Activated CD4-positive, alpha-beta T cell treated with anti-CD3 and anti-CD28 coated beads, Interleukin-2, amount 50 U/mL, for 48 hours (primary cell): ENCODE measurements at regions not wholly inside any gene's neighbourhood (a gene's known extent, or its start where the extent isn't known, plus 50 kb on each side); places are given as distances from the start of the nearest gene placed in this dataset.
"Not testable (repeated sequence)": the region's sequence is repeated elsewhere in the genome, so short reads cannot be mapped to it uniquely, and the experiment has no call there.

Source experiments
- DNase-seq, 2 experiments: peaks; one replicate each; pipeline ENCODE4 v3.0.0-alpha.2; 2020

GRCh38 chr14:25303934-25304333 is 254.0 kb upstream of the STXBP6 start:
- no peak for DNase-seq

DNA sequence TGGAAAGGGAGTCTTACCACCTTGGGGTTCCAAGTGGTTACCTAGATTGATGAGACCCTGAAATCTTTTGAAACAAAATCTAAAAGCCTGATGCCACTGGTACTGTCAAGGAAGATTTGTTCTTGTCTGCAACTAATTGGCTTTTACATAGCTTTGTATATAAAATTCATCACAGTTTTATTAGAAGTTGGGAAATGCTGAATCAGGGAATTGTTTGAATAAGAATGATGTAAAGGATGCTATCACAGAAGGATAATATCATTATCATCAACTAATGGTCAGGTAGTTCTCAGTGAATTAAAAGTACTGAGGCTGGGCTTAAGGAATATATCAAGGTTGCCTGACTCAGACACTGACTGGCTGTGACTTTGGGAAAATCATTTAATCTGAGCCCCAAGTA is 248.3 kb upstream of the STXBP6 start:
- DNase-seq = no peak

DNA sequence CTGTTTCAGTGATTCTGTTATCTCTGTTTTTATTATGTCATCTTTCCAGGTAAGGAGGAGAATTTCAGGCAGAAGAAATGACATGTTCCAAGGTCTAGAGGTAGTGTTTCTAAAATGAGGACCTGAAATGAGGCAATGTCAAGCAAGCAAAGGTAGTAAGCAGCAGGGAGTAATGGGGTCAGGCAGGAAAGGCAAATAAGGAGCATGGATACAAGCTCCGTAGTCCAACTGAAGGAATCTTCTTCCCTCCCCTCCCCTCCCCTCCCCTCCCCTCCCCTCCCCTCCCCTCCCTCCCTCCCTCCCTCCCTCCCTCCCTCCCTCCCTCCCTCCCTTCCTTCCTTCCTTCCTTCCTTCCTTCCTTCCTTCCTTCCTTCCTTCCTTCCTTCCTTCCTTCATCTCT is 240.2 kb upstream of the STXBP6 start:
- not testable (repeated sequence) for DNase-seq

DNA sequence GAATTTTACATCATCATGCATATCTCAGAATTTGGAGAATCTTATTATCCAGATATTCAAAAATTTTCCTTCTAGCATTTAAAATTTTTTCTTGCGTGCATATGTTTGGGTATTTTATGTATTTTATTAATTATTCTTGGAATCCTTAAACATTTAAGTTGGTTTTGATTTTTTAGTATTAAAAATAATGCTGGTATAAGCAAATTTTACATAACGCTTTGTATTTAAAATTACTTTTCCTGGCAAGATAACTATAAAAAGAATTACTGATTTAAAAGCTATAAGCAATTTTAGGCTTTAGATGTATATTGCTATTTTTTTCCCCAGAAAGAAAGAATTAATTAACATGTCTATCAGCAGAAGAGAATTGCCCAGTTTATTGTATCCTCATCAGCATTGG is 224.6 kb upstream of the STXBP6 start:
- no peak for DNase-seq

DNA sequence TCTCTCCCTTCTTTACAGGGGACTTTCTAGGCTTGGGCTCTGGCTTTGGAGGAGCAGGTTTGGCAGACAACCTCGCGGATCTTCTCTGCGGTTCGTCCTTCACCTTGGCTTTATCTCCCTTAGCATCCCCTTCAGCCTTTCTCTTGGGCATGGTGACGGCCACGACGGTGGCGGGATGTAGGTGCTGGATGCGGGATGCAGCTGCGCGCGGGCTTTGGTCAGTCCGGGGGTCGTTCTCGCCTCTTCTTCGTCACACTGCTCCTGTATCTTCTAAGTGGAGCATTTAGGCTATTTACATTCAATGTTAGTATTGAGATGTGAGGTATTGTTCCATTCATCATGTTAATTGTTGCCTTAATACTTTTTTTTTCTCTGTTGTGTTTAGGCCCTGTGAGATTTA is 217.2 kb upstream of the STXBP6 start:
- DNase-seq = no peak

DNA sequence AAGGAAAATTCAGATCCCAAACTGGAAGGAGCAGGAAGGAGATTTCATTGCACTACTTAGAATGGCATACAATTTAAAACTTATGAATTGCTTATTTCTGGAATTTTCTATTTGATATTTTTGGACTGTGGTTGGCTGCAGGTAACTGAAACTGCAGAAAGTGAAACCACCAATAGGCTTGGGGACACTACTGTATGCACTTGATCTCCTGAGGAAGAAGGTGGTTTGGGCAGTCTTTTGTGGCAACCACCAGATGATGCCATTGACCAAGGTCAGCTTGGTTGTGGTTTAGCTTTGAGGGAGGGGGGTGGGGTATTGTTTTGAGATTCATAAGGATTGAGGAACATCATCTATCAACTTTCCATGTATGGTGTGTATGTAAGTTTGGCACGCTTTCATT is 209.5 kb upstream of the STXBP6 start:
- DNase-seq = no peak

DNA sequence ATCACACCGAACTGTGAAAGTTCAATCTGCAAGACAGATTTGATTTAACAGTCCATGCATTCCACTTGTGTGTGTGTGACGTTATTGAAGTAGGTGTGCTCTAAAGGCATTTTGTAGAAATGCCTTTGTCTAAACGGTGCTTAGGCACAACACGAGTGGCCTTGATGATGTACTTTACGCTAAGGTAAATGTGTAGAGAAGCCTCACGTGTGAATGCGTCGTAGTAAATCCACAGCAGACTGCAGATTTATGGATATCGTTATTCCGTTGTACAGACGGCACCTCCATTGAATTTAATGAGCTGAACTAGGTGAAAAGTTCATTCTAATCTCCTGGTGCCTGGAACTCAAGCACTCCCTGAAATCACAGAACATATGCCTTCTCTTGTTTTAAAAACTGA is 202.8 kb upstream of the STXBP6 start:
- DNase-seq = no peak

DNA sequence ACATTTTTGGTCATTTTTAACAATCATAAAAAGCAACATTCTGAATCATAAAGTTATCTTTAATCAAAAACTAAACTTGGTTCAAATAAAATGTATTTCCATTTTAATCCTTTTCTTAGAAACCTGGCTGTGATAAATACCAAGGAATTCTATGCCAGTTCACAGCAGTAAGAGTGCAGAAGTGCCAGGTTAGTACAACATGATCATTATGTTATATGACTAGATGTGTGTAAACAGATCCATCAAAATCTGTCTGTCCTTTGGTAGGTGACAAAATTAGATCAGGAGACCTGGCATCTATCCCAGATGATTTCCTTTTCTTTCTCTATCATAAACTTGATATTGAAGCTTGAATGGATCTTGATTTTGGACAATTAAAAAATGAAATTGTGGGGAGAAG is 200.6 kb upstream of the STXBP6 start:
- DNase-seq = no peak

DNA sequence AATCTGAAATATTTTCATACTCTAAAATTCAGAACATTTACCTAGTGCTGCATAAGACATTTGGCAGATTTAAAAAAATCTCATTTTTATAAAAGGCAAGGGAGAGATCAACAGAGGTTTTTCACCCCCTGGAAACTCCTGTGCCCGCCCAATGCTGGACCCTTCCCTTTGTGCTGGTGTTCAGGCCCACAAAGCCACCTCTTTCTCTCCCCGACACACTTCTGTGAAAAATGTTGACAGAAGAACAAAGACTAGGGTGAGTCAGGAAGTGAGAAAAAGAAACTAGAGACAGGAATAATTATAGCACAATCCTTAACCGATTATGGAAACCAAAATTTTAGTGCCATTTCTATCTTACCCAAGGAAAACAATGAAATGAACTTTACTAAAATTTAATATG is 197.7 kb upstream of the STXBP6 start:
- DNase-seq = no peak

DNA sequence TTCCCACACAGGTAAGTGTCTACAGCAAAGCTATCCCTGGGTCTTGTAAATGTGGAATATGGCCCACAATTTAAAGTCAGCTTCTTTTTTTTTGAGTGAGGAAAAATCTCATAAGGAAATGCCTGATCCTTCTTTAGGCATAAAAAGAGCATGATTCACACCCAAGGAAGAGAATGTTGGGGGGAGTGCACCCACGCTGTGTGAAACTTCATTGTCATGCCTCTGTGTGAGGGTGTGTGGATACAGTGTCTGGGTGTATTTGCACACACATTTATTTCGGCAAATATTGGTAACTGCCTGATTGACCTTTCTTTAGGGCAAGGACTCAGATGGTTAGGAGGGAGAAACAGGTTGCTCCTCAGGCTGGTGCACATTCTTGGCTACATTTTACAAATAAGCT is 196.8 kb upstream of the STXBP6 start:
- DNase-seq = no peak

GRCh38 chr14:25239170-25239569 is 189.2 kb upstream of the STXBP6 start:
- no peak for DNase-seq

DNA sequence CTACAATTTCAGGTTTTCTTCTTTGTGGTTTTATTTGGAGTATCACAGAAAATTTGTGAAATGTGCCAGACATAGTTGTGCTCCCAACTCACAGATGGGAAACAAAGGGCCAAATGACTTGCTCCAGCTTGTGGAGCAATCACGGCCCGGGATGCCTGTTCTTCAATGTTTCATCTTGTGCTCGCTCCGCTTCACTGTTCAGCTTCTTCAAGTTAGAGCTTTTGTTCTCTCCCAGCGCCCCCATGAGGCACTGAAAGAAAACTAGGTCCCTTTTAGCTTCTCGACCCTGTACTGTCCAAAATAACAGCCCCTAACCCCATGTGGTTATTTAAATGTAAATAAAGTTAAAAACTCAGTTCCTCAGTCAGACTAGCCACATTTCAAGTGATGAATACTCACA is 187.9 kb upstream of the STXBP6 start:
- no peak for DNase-seq

GRCh38 chr14:25233613-25234012 is 183.7 kb upstream of the STXBP6 start:
- no peak for DNase-seq

DNA sequence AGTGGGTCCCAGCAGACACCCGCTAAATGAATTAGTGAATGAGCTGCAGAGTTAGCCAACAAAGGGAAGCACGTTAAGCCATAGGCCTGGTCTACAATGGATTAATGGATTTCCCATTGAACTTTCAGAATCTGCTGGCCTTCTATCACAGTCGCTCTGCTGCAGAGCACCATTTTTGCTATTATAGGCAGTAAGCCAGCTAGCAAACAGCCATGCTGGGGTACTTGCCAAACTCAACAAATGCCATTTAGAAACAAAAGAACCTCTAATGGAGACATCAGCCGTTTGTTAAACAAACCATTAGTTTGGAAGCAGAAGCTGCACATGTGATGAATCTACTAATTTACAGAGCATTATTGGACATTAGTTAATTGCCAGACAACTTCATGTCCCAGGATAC is 181.1 kb upstream of the STXBP6 start:
- no peak for DNase-seq

- DNase-seq = no peak
These were observed 176.3 kb upstream of the STXBP6 start for GRCh38 chr14:25226214-25226613.

DNA sequence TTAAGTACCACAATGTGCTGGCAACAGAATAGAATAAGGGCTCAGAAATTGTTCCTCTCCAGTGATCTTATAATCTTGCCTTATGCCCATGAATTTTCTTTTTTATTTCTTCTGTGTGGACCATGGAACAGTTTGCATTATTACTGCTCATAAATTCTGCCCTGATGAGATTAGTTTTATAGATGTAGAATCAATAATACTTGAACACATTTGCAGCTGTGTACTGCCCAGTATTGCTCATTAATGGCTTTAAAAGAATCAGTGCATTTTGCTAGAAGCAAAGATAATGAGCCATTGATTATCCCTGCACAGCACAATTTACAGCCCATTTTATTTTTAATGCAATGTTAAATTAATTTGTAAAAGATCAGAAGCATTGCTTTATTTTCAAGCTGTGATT is 172.3 kb upstream of the STXBP6 start:
- no peak for DNase-seq

- DNase-seq = no peak
These were observed 170.6 kb upstream of the STXBP6 start for GRCh38 chr14:25220514-25220913.

GRCh38 chr14:25215607-25216006 is 165.7 kb upstream of the STXBP6 start:
- DNase-seq = no peak

DNA sequence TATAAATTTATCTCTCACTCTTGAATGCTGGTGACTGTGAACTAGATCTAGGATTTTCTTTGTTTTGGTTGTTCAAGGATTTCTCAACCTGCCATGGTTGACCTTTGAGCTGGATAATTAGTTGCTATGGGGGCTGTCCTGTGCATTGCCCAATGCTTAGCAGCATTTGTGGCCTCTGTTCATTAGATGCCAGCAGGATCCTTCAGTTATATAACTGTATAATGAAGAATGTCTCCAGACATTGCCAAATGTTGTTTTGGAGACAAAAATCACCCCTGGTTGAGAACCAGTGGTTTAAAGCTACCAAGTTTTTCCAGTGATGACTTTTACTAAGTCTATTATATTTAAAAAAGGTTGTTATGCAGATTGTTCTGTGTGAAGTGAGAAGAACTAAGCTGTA is 147.9 kb upstream of the STXBP6 start:
- no peak for DNase-seq

DNA sequence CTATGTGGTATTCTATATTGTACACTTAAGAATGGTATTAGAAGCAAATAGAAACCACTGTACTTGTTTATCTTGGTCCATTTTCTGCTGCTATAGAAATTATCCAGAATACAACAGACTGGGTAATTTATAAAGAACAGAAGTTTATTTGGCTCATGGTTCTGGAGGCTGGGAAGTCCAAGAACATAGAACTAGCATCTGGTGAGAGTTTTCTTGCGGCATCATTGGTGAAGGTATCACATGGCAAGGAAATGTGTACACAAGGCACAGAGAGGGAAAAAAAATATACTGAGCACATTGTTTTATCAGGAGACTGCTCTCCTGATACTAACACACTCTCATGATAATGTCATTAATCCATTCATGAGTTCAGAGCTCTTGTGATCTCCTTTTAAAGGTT is 130.3 kb upstream of the STXBP6 start:
- DNase-seq = no peak

- no peak for DNase-seq
These were observed 128.3 kb upstream of the STXBP6 start for GRCh38 chr14:25178255-25178654.

DNA sequence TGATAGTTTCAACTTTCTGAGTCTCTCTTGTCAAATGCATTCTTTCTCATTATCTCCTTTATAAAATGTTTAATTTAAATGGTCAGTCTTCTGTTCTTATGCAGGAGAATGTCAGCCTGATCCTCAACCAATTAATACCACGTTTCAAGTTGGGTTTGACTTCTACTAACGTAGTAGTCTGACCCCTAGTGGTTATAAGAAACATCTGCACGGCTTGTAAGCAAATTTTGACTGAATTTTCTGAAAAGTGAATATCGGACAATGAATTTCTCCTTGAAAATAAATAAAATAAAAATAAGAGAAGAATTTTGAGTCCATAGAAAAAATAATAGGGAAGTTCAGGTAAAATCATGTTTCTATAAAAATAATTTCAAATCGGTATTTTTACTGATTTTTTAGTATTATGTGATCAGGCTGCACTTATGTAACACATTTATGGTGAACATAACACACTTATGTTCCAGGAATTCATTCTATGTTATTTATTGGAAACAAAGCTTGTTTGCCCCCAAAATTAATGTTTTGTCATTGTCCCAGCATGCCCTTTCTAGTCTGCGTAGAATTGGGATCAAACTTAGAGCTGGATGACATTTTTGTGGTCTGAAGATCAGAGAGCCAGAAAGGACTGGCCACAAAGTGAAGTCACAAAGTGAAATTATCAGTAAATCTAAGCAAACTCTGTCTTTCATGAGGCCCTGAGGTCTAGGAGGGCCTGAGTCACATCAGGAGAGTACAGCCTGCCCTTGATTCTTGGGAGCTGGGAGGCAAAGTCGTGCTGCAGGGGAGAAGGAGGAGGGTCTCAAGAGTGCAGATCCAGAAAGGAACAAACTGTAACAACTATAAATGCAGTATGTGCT is 101.2 kb upstream of the STXBP6 start:
- DNase-seq = no peak

DNA sequence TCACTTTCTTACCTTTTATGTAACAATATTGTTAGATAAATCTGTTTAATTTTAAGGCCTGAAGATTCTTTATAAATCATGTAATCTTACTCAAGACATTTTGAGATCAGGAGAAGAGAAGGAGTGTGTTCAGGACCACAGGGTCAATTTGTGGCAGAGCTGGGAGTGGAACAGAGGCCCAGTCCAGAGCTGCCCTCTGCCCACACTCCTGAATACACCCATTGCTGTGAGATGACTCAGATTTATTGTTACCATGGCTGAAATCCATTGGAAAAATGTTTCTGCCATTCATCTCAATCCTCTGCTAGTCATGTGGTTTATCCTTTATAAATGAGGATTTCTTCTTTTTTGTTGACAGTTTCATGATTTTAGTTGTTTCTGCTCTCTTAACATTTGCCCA is 100.5 kb upstream of the STXBP6 start:
- no peak for DNase-seq

DNA sequence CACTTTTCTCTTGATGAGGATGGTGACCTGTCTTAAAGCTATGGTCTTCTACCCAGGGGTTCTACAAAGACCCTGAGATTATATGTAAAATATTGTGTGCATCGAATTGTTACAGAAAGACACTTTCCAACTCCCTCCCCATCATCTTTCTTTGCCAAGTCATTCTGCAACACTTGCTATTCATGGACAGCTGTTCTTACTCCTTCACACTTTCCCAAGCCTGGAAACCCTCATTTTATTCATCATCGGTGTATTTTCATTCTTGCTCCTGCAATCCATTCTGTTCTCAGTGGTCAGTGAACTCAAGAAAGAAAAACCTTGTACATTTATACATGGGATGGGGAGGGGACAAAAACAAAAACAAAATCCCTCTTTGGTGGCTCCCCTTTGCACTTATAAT is 90.5 kb upstream of the STXBP6 start:
- no peak for DNase-seq

DNA sequence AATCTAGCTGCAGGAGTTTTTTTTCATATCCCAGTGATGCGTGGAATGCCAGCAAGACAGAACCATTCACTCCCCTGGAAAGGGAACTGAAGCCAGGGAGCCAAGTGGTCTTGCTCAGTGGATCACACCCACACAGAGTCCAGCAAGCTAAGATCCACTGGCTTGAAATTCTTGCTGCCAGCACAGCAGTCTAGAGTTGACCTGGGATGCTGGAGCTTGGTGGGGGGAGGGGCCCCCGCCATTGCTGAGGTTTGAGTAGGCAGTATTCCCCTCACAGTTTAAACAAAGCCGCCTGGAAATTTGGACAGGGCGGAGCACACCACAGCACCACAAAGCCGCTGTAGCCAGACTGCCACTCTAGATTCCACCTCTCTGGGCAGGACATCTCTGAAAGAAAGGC is 86.9 kb upstream of the STXBP6 start:
- no peak for DNase-seq
